Heart right ventricle (tissue), 16 donors: ENCODE measurements at regions not wholly inside any gene's neighbourhood (a gene's known extent, or its start where the extent isn't known, plus 50 kb on each side); places are given as distances from the start of the nearest gene placed in this dataset.

Experiments used
- ATAC-seq, 8 donors: fragments of 200-7000 bp; cut with Tn5 transposase; one replicate each; pipeline ENCODE4 v1.9.1; 2020; ENCODE audit warnings: mild to moderate bottlenecking in 8 of 8, moderate library complexity in 8 of 8, moderate number of reproducible peaks in 1 of 8
- DNase-seq, 2 donors: peaks; one replicate each; pipeline ENCODE4 v3.0.0-alpha.2; 2020
- H3K27ac ChIP-seq, 10 donors: fragments of 200-600 bp; sonication (generic) in 2 of 10; one replicate each; pipeline versions ENCODE4 v1.5.0 to v1.8.0; 2020 to 2022; ENCODE audit warnings: mild to moderate bottlenecking in 3 of 10
- H3K27me3 ChIP-seq, 7 donors: fragments of 200-600 bp; one replicate each; pipeline ENCODE4 v1.8.0; 2021 to 2022; ENCODE audit warnings: mild to moderate bottlenecking in 2 of 7
- H3K36me3 ChIP-seq, 9 donors: fragments of 200-600 bp; sonication (generic) in 1 of 9; one replicate each; pipeline versions ENCODE4 v1.5.0 to v1.8.0; 2020 to 2022; ENCODE audit warnings: mild to moderate bottlenecking in 2 of 9
- H3K4me1 ChIP-seq, 9 donors: fragments of 200-600 bp; sonication (generic) in 1 of 9; one replicate each; pipeline versions ENCODE4 v1.5.0 to v1.8.0; 2020 to 2022; ENCODE audit warnings: mild to moderate bottlenecking in 4 of 9
- H3K4me3 ChIP-seq, 10 donors: fragments of 200-600 bp; sonication (generic) in 2 of 10; one replicate each; pipeline versions ENCODE4 v1.5.0 to v1.8.0; 2020 to 2022; ENCODE audit warnings: mild to moderate bottlenecking in 7 of 10, moderate library complexity in 2 of 10
- H3K9me3 ChIP-seq, 11 donors: fragments of 200-600 bp in 10 of 11; sonication (generic) in 2 of 11; one replicate each; pipeline versions ENCODE4 v1.5.0 to v1.8.0; 2013 to 2022; ENCODE audit warnings: mild to moderate bottlenecking in 2 of 11, control low read depth in 1 of 11, moderate library complexity in 1 of 11
- WGBS, 2 donors: extraction: QIAGEN DNeasy Blood & Tissue Kit; methylation state at CpG; one replicate each; pipeline ENCODE4 v1.1.7; 2013; ENCODE audit warnings: inconsistent platforms in 1 of 2; 5-methylcytosine and 5-hydroxymethylcytosine counted together
- intact Hi-C, 10 donors: fragments of 100-400 bp; cut with DNase I; formaldehyde crosslinking; loops; one replicate each; pipeline versions ENCODE4 v1.11.1 to v1.14.2; 2022
- TF ChIP-seq, protein P1 (sequence below), 9 donors: fragments of 200-600 bp; sonication (generic) in 2 of 9; IDR thresholded peaks; one replicate each; pipeline versions ENCODE4 v1.5.0 to v1.8.0; 2021 to 2022; ENCODE audit warnings: antibody characterized with exemption in 9 of 9, mild to moderate bottlenecking in 5 of 9, moderate library complexity in 1 of 9
- donor health status: Arrhythmogenic right ventricular cardiomyopathy.
- donor health status: ischemic (EF 13 %, LVEDD 7.1; RV severe dilation, severe dysfunction).
- donor health status: healthy with polysubstance abuse.
- donor health status: DM: no; HTN: yes; CAD: no.
- donor health status: DM: no; HTN: no; CAD: no.
- donor health status: ischemic (EF 25% LVEDD 6.9; RV normal size, moderate dysfunction).
- donor health status: ischemic (EF 25% LVEDD 5.7; RV mildly dilated, moderate dysfunction).
- donor health status: healthy.
- donor health status: DM: yes; HTN: yes; CAD: no.
- donor health status: Ischemic cardiomyopathy.
- donor health status: ischemic (EF 35%, LVEDD 5.7; RV mildly dilated, moderate dysfunction).
- donor health status: nonischemic (EF 11% LVEDD 7.7; RV severe dilation, severe dysfunction).
- donor health status: DM: yes; HTN: yes; CAD: no.
- donor health status: PGD.
- donor health status: ischemic (EF 29% LVEDD 5.4; RV normal size, mild dysfunction).
- donor health status: nonischemic (EF 23%, LVEDD 6.1; RV moderate dilation, normal function).

DNA sequence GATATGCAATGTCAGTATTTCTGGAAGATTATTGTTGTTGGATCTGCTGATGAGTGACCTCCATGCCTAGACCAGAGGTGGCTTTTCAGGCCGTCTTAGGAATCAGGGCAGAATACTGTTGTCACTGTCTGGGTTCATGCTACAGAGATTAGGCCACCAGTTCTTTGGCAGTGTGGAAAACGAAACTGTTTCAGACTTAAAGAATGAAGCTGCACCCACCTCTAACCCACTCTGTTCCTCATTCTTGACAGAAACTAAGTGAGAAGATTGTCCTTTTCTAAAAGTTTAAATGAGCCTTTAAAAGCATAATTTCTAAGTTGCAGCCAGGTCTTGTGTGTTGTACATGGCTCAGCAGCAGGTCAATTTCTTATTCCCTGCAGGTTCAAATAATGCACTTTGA is 444.3 kb downstream of the ENC1 start:
- Histone ChIP-seq H3K36me3 (no peaks in the 10 kb centered on the region), H3K27me3 (no peaks in the 10 kb centered on the region), H3K4me1 (peaks cover 4 to 33% (median 14%) of the 10 kb centered on the region in 9 donors), H3K9me3 (peaks cover 0 to 4% (median 0%) of the 10 kb centered on the region in 11 donors), H3K4me3 (no peak overlapping the region), H3K27ac (no peak overlapping the region)
- TF ChIP-seq, protein P1, sequence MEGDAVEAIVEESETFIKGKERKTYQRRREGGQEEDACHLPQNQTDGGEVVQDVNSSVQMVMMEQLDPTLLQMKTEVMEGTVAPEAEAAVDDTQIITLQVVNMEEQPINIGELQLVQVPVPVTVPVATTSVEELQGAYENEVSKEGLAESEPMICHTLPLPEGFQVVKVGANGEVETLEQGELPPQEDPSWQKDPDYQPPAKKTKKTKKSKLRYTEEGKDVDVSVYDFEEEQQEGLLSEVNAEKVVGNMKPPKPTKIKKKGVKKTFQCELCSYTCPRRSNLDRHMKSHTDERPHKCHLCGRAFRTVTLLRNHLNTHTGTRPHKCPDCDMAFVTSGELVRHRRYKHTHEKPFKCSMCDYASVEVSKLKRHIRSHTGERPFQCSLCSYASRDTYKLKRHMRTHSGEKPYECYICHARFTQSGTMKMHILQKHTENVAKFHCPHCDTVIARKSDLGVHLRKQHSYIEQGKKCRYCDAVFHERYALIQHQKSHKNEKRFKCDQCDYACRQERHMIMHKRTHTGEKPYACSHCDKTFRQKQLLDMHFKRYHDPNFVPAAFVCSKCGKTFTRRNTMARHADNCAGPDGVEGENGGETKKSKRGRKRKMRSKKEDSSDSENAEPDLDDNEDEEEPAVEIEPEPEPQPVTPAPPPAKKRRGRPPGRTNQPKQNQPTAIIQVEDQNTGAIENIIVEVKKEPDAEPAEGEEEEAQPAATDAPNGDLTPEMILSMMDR (IDR thresholded peaks at IDR 0.05): no peak
- no peak for DNase-seq
- WGBS, 2 donors: 83 to 93% methylated on average over 2 of the region's 2 CpGs
- intact Hi-C loops: no loop called here
- ATAC-seq: no peak

DNA sequence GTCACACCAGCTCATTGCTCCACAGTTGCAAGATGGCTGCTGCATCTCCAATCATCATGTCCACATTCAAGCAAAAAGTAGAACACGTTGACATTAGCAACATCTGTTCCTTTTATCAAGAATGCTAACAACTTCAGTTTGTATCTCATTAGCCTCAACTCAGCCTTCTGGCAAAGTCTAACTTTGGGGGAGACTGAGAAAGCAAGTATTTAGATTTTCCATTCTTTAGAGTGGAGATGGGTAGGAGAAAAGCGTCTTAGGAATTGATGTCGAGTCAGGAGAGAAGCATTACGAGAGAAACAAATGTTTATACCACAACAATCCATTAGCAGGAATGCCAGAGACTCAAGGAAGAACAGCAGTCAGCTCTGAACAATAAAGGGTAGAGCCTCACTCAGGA is 446.3 kb downstream of the ENC1 start:
- 71 to 74% methylated on average over 4 of the region's 4 CpGs for WGBS, 2 donors
- Histone ChIP-seq H3K36me3 (no peaks in the 10 kb centered on the region), H3K4me1 (peaks cover 0 to 13% (median 0%) of the 10 kb centered on the region in 9 donors), H3K9me3 (peaks cover 0 to 9% (median 0%) of the 10 kb centered on the region in 11 donors), H3K27me3 (no peaks in the 10 kb centered on the region), H3K27ac (no peak overlapping the region), H3K4me3 (no peak overlapping the region)
- intact Hi-C loops: no loop called here
- DNase-seq (no peak), ATAC-seq (no peak)
- TF ChIP-seq, protein P1 (IDR thresholded peaks at IDR 0.05): no peak

DNA sequence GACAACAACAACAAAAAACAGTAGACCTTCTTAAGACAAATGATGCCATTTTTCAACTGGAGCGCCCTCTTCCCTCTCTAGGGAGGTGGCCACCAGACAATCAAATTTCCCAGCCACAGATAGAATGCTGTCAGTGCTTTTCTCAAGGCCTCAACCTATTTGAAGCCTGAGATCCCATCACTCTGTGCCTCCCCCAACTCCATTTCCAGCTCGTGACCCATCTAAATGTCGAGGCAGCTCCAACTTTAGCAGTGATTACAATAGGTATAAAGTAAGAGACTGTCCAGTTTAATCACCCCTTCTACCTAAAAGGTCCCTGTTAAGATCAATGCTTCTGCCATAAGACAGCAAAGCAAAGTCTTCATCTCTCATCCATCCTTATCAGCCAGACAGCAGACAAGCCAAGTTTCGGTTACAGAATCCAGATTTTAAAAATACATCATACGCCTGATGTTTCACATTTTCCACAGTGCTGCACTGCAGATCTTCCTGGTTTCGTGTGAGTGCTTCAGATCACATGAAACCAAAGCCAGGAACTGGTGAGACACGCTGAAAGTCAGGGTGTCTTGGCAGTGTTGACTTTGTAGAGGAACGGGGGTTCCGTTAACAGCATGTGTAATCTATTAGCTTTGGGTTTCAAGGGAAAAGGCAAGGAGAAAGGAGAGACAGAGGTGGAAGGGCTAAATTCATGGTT is 447.8 kb downstream of the ENC1 start:
- TF ChIP-seq, protein P1 (IDR thresholded peaks at IDR 0.05): no peak
- Histone ChIP-seq H3K4me3 (no peak overlapping the region), H3K4me1 (peaks cover 0 to 6% (median 0%) of the 10 kb centered on the region in 9 donors), H3K27ac (peak overlapping the region in 6 of 10 donors; percentile 15 to 69 (median 62)), H3K36me3 (no peaks in the 10 kb centered on the region), H3K27me3 (no peaks in the 10 kb centered on the region), H3K9me3 (peaks cover 0 to 22% (median 0%) of the 10 kb centered on the region in 11 donors)
- WGBS, 2 donors: 65 to 75% methylated on average over 9 of the region's 9 CpGs
- intact Hi-C loops: no loop called here
- ATAC-seq (peak in 7 of 8 donors; percentile 51 to 90 (median 71)), DNase-seq (peak in 1 of 2 donors; percentile 42)

DNA sequence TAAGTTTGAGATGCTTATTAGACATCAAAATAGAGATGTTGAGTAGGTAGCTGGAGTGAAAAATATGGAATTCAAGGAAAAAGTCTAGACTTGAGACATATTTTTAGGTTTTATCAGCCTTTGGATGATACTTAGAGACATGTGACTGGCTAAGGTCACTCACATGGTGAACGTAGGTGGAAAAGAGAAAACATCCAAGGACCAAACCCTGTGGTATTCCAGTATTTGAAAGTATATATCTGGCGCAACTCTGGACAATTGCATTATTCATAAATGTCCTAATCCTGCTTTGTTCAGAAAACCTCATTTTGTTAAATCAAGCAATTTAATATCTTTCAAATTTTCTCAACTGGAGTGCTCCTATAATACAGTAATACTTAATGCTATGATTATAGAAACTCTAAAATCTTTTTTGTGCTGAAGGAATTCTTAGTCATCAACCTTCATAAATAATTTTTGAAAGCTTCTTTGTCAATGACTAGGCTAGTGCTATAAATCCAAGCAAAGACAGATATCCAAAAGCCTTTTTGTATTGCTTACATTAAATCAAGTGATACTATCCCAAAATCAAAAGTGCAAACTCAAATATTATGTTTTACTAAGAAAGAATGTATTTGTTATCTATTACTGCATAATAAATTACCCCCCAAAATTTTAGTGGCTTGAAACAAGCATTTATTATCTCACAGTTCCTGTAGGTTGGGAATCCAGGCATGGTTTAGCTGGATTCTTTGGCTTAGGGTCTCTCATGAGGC is 452.0 kb downstream of the ENC1 start:
- Histone ChIP-seq H3K36me3 (no peaks in the 10 kb centered on the region), H3K4me3 (no peak overlapping the region), H3K4me1 (peaks cover 0 to 25% (median 4%) of the 10 kb centered on the region in 9 donors), H3K27ac (no peak overlapping the region), H3K27me3 (no peaks in the 10 kb centered on the region), H3K9me3 (peaks cover 0 to 18% (median 0%) of the 10 kb centered on the region in 11 donors)
- no peak for ATAC-seq
- 94 to 96% methylated on average over 2 of the region's 2 CpGs for WGBS, 2 donors
- DNase-seq: no peak
- TF ChIP-seq, protein P1 (IDR thresholded peaks at IDR 0.05): no peak
- intact Hi-C loops: no loop called here
